Stromal cell of bone marrow (primary cell): ENCODE measurements at regions not wholly inside any gene's neighbourhood (a gene's known extent, or its start where the extent isn't known, plus 50 kb on each side); places are given as distances from the start of the nearest gene placed in this dataset.
"Not testable (repeated sequence)": the region's sequence is repeated elsewhere in the genome, so short reads cannot be mapped to it uniquely, and the experiment has no call there.

Experiments
- DNase-seq: peaks from one replicate; pipeline ENCODE4 v3.0.0-alpha.2; 2012; ENCODE audit warnings: low read depth

DNA sequence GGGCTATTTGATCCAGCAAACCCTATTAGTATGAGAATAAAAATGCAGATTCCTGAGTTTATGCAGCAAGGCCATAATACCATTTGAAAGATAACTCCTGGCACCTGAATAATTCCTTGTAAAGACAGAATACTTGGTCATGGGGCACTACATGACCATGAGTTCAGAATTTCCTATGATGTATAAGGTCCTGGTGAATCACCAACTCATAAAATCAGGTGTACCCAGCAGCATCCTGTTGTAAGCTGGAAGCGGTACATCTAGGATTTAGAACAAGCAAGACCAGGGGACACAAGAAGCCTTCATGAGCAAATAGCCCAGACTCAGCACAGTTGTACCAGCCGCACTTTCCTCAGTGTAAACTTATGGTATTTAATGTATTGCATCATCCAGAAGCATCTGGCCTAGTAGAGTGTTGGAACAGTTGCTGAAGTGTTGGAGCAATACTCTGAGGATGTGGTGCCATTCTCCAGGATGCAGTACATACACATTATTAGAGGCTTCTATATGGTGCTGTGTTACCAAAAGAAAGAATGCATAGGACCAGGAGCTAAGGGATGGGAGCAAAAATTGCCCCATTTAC lies 233.4 kb downstream of the SQOR start:
- DNase-seq, result no peak

DNA sequence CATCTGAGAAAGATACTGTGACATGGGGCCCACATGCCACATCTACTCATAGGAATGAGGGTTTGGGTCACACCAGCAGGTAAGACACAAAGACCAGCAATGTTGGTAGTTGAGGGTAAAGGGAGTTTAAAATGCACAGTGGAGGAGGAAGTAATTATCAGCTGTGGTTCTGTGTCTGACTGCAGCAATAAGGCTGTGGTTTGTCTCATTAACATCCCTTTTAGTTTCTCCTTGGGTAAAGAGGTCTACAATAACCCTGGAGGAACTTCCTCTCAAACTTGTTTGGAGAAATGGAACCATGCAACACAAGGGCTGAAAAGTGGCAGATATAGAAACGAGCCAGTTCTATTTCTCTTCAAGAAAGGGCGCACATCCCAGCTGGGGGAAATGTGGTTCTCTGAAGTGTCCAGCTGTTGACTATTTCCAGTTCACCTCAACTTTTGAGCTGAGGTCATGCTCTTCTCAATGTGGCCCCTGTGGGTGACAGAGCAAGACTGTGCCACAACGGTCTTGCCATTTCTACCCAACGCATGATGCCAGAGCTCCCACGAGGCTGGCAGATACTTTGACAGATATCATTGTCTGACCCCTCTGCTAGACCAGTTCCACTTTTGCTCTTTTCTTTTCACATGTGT lies 234.3 kb downstream of the SQOR start:
- no peak for DNase-seq

DNA sequence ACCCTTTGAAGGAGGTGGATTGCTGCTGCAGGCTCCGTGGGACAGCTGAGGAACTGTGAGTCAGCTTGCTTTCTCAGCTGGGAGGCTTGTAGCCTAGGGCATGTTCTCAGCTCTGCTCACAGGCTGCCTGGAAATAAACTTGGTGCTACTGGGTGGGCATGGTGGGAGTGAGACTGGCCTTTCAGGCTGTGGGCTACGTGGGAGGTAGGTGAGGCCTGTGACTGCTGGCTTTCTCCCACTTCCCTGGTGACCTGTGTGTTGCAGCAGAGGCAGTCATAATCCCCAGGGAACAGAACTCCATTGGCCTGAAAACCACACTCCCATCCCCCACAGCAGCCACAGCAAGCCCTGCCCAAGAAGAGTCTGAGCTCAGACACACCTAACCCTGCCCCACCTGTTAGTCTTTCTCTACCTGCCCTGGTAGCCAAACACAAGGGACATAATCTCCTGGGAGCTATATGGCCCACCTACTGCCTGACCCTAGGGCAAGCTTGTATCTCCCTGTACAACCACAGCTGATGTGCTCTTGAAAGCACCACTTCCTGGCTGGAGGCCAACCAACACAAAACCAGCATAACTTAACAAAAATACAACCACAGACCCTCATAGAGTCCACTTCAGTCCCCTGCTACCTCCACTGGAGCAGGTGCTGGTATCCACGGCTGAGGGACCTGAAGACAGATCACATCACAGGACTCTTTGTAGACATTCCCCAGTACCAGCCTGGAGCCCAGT lies 236.5 kb downstream of the SQOR start:
- DNase-seq, result no peak

DNA sequence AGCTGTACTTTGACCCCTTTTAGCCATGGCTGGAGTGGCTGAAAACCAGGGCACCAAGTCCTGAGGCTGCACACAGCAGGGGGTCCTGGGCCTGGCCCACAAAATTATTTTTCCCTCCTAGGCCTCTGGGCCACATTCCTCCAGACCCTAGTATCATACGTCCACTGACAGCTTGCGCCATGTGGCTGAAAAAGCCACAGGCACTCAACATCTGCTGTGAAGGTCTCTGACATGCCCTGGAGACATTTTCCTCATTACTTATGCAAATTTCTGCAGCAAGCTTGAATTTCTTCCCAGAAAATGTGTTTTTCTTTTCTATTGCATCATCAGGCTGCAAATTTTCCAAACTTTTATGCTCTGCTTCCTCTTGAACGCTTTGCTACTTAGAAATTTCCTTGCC lies 239.0 kb downstream of the SQOR start:
- no peak for DNase-seq

DNA sequence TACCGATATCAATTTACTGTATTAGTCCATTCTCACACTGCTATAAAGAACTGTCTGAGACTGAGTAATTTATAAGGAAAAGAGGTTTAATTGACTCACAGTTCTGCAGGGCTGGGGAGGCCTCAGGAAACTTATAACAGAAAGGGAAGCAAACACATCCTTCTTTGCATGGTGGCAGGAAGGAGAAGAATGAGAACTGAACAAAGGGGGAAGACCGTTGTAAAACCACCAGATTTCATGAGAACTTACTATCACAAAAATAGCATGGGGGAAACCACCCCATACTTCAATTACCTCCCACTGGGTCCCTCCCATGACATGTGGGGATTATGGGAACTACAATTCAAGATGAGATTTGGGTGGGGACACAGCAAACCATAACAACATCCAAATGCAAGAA lies 239.7 kb downstream of the SQOR start:
- DNase-seq, result not testable (repeated sequence)

DNA sequence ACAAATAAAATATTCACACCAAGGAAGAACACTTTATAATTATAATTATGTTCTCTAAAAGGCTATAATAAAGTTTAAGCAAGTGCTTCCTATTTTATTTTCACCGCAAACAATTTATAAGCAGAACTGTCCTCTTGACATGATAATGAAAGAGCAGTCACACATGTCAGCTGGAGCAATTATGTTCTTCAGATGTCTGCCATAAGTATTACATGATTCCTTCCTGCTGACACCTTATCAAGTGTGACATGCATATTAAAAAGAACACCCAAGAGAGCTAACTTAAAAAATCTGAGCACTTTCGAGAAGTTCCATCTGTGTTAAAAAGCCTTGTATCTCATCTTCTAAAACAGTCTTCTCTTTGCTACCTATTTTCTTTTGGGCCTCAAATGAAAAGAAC lies 249.5 kb downstream of the SQOR start:
- DNase-seq, result no peak

DNA sequence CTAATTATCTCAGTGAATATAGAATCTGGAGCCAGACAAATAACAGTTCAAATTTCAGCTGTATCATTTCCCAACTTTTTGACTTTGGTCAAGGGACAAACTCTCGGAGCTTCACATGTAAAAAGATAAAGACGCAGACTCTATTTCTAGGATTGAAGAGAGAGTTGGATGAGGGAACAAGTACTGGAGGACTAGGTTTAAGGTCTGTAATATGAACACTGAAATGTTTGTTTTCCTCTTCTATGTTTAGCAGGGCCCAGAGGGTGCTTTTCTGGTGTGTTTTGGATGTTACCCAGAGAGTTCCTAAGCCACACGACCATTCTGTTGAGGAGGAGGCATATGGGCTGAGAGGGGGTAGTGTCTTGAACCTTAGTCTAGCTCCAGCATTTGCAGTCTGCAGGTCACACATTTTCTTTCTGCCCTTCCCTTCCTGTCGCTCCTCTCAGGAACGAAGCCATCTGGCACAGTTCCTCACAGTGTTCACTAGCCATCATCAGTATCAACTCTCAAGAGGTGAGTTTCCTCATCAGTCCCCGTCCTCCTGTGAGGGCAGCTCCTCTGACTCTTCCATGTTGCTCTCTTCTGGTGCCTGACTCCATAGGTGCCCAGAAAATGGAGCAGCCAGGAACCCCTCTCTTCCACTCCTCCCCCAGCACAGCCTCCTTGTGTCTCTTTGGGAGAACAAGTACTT lies 250.1 kb downstream of the SQOR start:
- DNase-seq, result no peak

DNA sequence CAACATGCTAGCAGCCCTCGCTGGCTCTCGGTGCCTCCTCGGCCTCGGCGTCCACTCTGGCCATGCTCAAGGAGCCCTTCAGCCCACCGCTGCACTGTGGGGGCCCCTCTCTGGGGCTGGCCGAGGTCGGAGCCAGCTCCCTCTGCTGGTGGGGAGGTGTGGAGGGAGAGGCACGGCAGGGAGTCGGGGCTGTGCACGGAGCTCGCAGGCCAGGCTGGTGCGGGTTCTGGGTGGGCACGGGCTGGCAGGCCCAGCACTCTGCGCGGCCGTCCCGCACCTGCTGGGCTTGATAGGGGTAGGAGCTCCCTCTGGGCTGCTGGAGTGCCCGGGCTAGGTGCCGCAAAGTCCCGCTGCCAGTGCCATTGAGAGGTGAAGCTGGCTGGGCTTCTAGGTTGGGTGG lies 251.0 kb downstream of the SQOR start:
- DNase-seq, result no peak

DNA sequence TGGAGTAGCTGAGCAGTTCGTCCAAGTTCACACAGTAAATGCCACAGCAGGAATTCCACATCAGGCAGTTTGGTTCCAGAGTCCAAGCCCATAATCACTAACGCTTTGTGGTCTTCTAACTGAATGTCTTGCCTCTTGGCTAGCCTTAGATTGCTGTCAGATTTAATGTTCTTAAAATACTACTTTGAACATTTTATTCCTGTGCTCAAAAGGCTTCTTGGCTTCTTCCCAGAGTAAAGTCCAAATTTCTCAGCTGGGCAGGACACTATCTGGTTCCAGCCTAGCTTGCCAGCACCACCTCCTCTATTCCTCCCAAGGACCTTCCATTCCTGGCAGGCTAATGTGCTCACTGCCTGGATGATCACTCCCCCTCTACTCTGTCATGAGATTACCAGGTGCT lies 256.9 kb downstream of the SQOR start:
- no peak for DNase-seq

DNA sequence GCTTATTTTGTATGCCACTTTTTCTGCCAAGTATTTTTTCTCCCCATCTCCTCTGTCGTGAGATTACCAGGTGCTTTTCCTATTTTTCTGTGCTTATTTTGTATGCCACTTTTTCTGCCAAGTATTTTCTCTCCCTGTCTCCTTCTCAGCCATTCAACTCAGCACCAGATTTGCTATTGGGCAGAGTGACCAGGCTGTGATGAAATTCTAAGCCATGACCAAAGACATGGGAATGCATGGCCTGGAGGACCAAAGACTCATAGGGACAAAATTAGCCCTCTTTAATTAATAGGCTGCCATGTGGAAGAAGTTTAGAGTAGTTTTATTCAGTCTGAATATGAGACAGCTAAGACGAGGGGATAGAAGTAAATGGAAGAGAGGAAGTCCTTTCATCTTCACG lies 257.4 kb downstream of the SQOR start:
- DNase-seq, result no peak

DNA sequence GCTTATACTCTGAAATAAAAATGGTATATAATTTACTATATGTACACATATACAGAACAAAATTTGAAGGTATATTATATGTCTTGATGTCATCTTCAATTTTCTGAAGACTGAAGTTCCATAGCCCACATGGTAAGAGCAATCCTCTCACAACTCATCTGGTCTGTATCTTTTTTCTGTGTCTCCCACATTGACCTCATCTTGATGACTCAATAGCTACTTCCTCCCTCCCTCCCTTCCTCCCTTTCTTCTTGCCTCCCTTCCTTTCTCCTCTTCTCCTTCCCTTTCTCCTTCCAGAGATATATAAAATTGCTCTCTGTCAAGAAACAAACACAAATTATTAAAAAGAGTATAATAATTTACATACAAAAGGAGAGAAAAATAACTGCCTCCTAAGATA lies 268.5 kb downstream of the SQOR start:
- no peak for DNase-seq

DNA sequence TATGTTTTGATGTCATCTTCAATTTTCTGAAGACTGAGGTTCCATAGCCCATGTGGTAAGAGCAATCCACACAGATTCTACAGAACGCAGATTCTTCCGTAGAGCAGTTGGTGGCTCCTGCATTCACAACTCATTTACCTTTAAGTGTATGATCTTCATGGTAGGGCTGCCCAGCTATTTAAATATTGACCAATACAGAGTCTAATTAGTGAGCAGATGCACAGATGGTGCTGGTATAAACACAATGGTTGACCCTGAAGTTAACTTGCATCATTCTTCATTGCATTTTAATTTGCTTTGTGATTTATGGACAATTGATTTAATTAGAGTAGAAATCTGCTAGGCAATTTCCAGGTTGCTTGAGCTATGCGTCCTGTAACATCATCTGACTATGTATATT lies 269.2 kb downstream of the SQOR start:
- no peak for DNase-seq

DNA sequence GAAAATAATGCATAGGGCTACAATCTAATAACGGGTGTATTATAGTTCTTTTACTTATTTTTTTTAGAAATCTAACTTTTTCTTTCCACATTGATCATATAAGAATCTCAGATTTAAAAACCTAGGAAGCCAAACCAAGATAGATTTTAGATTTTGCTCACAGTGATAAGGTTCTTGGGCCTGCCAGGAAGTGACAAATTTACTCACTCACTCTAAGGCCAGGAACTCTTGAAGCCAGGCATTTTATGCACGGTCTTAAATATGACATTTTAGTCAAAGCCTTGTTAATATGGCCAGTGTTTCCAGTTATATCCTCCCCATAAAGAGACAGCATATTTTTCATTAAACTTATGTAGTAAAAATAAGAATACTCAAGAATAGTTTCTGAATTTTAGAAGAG lies 271.4 kb downstream of the SQOR start:
- no peak for DNase-seq

DNA sequence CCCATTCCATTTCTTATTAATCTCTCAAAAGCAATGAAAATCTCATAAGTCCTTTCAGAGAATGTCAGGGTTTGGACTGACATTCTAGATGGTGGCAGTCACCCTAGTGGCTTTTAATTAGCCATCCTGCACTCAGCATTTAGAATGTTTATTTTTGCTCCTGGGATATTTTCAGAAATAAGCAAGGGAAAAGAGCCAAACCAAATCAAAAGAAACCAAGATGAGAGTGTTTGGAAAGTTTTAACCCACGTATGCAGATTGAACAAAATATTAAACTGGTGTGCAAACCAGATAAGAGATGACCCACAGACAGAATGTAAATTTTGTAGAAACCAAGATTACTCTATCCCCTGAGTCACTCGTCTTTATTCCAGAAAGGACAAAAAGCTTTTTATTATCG lies 275.8 kb downstream of the SQOR start:
- no peak for DNase-seq

DNA sequence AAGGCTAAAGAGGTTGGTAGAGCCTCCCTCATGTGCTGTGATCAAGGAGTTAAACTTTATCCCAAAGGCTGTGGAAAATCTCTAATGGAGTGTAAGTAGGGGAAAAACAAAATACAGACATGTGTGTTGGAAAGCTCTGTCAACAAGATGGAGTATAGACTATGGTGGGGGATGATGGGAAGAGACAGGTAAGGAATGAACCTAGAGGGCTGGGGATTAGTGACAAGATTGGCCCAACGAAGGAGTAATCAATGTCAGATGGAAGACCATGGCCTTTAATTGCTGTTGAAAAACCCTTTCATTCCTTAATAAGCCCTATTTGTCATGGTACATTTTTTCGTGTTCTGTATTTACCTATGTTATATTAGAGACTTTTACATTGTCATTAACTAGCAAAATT lies 278.6 kb downstream of the SQOR start:
- DNase-seq, result no peak

DNA sequence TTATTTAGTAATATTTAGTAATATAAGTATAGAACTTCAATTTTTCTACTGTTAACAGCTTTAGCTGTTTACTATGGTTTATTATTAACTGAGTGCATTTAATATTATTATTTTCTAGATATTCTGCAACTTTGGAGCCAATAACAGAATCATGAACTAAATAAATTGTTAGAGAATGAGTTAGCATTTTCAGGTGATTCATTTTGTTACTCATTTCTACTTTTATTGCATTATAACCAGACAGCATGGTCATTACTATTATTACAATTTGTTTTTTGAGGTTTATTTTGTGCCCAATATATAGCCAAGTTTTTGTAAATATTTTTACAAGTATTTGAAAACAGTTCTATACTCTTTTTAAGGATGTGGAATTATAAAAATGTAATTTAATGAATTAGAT lies 279.6 kb downstream of the SQOR start:
- DNase-seq, result no peak

DNA sequence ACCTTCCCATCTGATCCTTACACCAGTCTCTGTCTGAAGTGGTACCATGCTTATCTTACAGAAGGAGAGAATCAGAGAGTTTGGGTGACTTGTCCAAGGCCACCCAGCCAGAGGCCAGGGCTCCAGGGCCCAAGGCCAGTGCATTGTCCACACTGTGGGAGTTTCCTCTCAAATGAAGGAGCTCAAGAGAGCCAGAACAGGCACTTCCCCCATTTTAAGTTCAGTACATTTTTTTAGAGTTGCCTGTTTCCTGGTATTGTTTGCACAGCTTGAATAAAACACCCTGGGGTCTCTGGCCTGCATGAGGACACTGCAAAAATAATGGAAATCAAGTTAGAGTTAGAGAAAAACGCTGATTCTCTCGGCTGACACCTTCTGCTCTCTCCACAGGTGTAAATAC lies 284.0 kb downstream of the SQOR start:
- no peak for DNase-seq

DNA sequence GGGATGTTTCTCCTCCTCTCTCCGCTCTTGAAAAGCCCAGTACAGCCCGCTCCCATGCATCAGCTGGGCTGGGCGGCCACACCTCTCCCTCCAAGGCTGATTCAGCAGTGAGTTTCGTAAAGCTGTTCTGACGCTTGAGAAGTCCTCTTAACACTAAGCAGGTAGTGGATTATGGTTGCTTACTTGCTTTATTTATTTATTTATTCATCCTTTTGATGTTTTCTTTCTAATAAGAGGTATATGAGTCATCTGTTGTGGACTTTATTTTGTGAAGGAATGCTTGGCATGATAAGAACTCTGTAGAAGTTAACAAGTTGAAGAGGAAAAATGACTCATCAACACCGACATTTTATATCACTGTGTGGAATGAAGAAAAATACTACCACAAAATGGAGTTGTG lies 285.0 kb downstream of the SQOR start:
- no peak for DNase-seq

DNA sequence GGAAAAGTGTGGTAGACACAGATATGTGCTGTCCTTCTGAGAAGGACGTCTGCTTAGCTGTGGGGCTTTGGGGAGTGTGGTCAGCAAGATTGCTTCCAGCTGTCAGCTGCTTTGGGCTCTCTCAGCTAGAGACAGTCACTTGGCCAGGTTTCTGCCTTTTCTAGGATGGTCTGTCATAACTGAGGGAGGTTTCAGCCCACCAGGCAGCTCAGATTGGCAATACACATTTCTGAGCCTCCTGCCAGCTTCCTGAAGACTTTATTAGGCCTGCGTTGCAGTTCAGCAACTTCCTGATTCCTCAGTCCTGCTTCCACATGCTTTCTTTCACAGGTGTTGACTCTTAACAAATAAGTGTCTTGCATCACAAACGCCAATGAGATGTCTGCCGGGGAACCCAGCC lies 286.5 kb downstream of the SQOR start:
- DNase-seq, result no peak

DNA sequence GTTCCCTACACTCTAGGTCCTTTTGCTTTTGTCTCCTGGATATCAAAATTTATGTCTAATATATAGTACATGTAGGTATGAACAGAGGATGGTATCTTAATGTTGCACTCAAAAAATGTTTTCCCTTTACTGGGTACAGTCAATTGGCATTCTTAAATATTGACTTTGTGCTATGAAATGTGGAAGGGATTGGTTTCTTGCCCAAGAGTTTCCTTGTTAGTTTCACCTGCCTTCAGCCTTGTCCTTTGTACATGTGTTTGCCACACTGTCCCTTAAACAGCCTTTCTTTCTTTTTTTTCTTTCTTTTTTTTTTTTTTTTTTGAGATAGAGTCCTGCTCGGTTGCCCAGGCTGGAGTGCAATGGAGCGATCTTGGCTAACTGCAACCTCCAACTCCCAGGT lies 287.1 kb downstream of the SQOR start:
- no peak for DNase-seq

DNA sequence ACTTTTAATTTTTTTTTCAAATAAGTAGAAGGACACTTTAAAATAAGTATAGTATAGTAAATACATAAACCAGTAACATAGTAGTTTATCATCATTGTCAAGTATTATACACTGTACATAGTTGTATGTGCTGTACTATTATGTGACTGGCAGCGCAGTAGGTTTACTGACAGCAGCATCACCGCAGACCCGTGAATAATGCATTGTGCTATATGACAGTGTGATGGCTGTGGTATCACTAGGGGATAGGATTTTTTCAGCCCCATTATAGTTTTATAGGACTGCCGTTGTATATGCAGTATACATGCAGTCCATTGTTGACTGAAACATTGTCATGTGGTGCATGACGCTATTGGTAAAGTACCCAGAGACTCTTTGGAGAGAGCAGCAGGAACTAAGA lies 306.5 kb downstream of the SQOR start:
- DNase-seq, result no peak

DNA sequence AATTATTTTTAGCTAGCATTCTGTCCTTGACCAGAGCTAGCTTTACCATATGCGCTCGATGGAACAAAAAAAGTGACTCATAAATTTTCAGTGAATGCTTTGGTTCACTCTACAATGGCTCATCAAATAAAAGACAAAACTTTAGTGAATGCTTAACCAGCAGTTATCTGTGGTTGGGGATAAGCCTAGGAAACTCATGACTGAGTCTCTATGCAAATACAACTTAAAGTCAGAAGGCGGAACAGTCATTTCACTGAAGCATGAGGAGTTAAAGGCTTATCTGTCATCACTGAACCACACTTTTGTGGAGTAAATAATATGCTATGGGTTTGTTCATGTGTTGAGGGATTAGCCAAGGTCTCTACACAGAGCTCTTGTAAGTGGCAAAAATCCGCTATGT lies 308.4 kb downstream of the SQOR start:
- no peak for DNase-seq

DNA sequence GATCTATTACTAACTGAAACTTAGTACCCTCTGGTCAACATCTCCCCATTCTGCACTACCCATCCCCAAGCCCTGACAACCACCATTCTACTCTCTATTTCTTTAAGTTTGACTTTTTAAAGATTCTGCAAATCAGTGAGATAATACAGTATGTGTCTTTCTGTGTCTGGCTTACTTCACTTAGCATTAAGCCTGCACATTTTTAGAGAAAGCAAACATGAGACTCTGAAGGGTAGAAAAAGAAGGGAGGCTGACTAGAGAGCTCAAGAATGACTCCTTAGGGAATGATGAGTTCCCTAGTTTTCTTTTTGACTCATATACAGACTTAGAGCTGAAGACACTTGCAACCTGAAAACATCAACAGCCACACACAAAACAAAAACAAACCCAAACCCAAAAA lies 311.3 kb downstream of the SQOR start:
- DNase-seq, result peak; percentile 21
